ENCODE measurements at regions not wholly inside any gene's neighbourhood (a gene's known extent, or its start where the extent isn't known, plus 50 kb on each side); places are given as distances from the start of the nearest gene placed in this dataset.
A peak's percentile ranks its signal among the peaks of the same experiment; 100 is the strongest.

- Histone ChIP-seq H3K14ac (ENCODE audit: insufficient read depth, low read length) (no peak overlapping the region), H3K23me2 (ENCODE audit: insufficient read length, low read depth, low read length, poor library complexity, severe bottlenecking) (no peaks in the 10 kb centered on the region), H4K5ac (ENCODE audit: insufficient read length, low read depth, low read length) (no peak overlapping the region), H3K4me1 (ENCODE audit: insufficient read depth, low read length) (no peaks in the 10 kb centered on the region; the same call in 1 of the 2 replicates), H3K9me3 (ENCODE audit: control insufficient read depth, low read depth, low read length) (no peaks in the 10 kb centered on the region), H2BK12ac (ENCODE audit: insufficient read length, low read depth, low read length) (no peak overlapping the region), H4K8ac (replicated peaks; ENCODE audit: insufficient read length, low read depth, low read length) (no peak overlapping the region), H3K18ac (ENCODE audit: insufficient read length, low read depth, low read length) (no peak overlapping the region), H2AK5ac (ENCODE audit: insufficient read length, low read length) (no peak overlapping the region), H3K56ac (ENCODE audit: insufficient read length, low read depth, low read length) (no peak overlapping the region), H3K4me2 (ENCODE audit: insufficient read depth, insufficient read length, low read length) (no peak overlapping the region), H2BK120ac (ENCODE audit: low read depth, low read length, poor library complexity, severe bottlenecking) (no peak overlapping the region), H4K20me1 (ENCODE audit: control insufficient read depth, insufficient read depth, insufficient read length) (no peaks in the 10 kb centered on the region), H4K91ac (ENCODE audit: insufficient read length, low read depth, low read length) (no peak overlapping the region), H3K23ac (ENCODE audit: insufficient read length, low read depth, low read length) (no peak overlapping the region), H3K4ac (ENCODE audit: low read depth, low read length) (no peak overlapping the region), H3K79me1 (ENCODE audit: insufficient read depth, low read depth, low read length, poor library complexity, severe bottlenecking) (no peaks in the 10 kb centered on the region), H2AFZ (ENCODE audit: low read length) (no peak overlapping the region), H3T11ph (ENCODE audit: low read length) (no peak overlapping the region), H2BK15ac (ENCODE audit: low read depth, low read length) (no peak overlapping the region), H3K27me3 (ENCODE audit: insufficient read depth, low read length) (no peaks in the 10 kb centered on the region), H3K27ac (ENCODE audit: insufficient read length, low read depth, low read length) (no peak overlapping the region), H2BK20ac (ENCODE audit: low read depth, low read length, poor library complexity, severe bottlenecking) (no peak overlapping the region), H2BK5ac (ENCODE audit: insufficient read length, low read length) (no peak overlapping the region), H3K79me2 (ENCODE audit: insufficient read depth, low read length) (no peaks in the 10 kb centered on the region), H3K9ac (ENCODE audit: extremely low read depth, insufficient read length, low read length) (no peak overlapping the region)
- no peak for TF ChIP-seq CTCF (conservative IDR thresholded peaks at IDR 0.05)
- Mint-ChIP-seq H3K4me1 (peaks cover 7% of the 10 kb centered on the region in 2 experiments; a peak in 3 of 4 replicates), H3K27ac (peak overlapping the region in 1 of 3 experiments; percentile 89; a peak in 1 of 7 replicates), H3K9me3 (peaks cover 4% of the 10 kb centered on the region in 2 experiments; a peak in 4 of 5 replicates), H3K36me3 (ENCODE audit: insufficient read depth in 1 of 3, low read depth in 3 of 3) (no peaks in the 10 kb centered on the region), H3K4me3 (no peak overlapping the region), H3K27me3 (ENCODE audit: low read depth) (no peaks in the 10 kb centered on the region)
- DNase-seq, result no peak
Measured at GRCh38 chr4:57774171-57774570, 664.0 kb upstream of the IGFBP7 start.
